GM19452 (cell line): ENCODE measurements at regions not wholly inside any gene's neighbourhood (a gene's known extent, or its start where the extent isn't known, plus 50 kb on each side); places are given as distances from the start of the nearest gene placed in this dataset.
"Not testable (repeated sequence)": the region's sequence is repeated elsewhere in the genome, so short reads cannot be mapped to it uniquely, and the experiment has no call there.

Experiments
- ATAC-seq: cut with Tn5 transposase; IDR thresholded peaks from one replicate; pipeline ENCODE4 v1.9.1; 2021; ENCODE audit not compliant: unreplicated experiment

GRCh38 chr15:84152381-84152979 is 83.1 kb upstream of the GOLGA6L4 start:
- ATAC-seq = not testable (repeated sequence)

GRCh38 chr15:84153655-84154140 is 81.9 kb upstream of the GOLGA6L4 start:
- not testable (repeated sequence) for ATAC-seq

GRCh38 chr15:84154314-84154713 is 81.3 kb upstream of the GOLGA6L4 start:
- ATAC-seq = not testable (repeated sequence)

GRCh38 chr15:84154787-84155186 is 80.8 kb upstream of the GOLGA6L4 start:
- ATAC-seq = not testable (repeated sequence)

GRCh38 chr15:84155792-84156587 is 79.6 kb upstream of the GOLGA6L4 start:
- ATAC-seq = not testable (repeated sequence)

- not testable (repeated sequence) for ATAC-seq
Observed at GRCh38 chr15:84156588-84156840, 79.1 kb upstream of the GOLGA6L4 start.

GRCh38 chr15:84157056-84157632 is 78.4 kb upstream of the GOLGA6L4 start:
- ATAC-seq = not testable (repeated sequence)

- ATAC-seq = not testable (repeated sequence)
Observed at GRCh38 chr15:84157857-84158256, 77.7 kb upstream of the GOLGA6L4 start.

- ATAC-seq = not testable (repeated sequence)
Observed at GRCh38 chr15:84159346-84160269, 76.0 kb upstream of the GOLGA6L4 start.

- not testable (repeated sequence) for ATAC-seq
Observed at GRCh38 chr15:84164423-84165292, 70.9 kb upstream of the GOLGA6L4 start.

GRCh38 chr15:84170029-84170428 is 65.5 kb upstream of the GOLGA6L4 start:
- ATAC-seq = not testable (repeated sequence)

GRCh38 chr15:84173231-84173610 is 62.4 kb upstream of the GOLGA6L4 start:
- ATAC-seq = not testable (repeated sequence)
